ENCODE measurements at regions not wholly inside any gene's neighbourhood (a gene's known extent, or its start where the extent isn't known, plus 50 kb on each side); places are given as distances from the start of the nearest gene placed in this dataset.
"Not testable (repeated sequence)": the region's sequence is repeated elsewhere in the genome, so short reads cannot be mapped to it uniquely, and the experiment has no call there.

DNA sequence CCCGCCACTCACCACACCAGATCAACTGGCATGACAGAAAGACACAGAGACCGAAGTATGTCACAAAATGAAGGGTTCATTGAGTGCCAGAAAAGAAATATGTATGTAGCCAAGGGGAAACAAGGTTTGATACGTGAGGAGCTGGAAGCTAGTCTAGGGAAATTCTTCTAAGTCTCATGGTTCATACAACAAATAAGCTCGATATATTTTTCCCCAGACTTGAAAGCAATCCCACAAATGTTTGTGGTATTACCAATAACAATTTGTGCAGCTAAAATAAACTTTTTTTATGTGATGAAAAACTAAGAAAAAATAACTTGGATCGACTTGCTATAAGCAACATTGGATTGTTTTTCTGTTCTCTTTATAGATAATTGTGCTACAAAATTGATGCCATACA, 777.0 kb downstream of the TSN start:
- H3K36me3 ChIP-seq (replicated peaks), result no peaks in the 10 kb centered on the region
- no peak overlapping the region for H3K4me3 ChIP-seq
- 0 out of 2 replicates have a peak, but pooled peaks cover 6% of the 10 kb centered on the region for H3K4me1 ChIP-seq
- no peak for DNase-seq (ENCODE audit: low spot score in 2 of 2)
- no peaks in the 10 kb centered on the region for H3K27me3 ChIP-seq (ENCODE audit: low read depth)
- in situ Hi-C loops (cut with MboI; ENCODE audit: low sequenced_read_pairs), result no loop called here
- H3K9me3 ChIP-seq, result no peaks in the 10 kb centered on the region

DNA sequence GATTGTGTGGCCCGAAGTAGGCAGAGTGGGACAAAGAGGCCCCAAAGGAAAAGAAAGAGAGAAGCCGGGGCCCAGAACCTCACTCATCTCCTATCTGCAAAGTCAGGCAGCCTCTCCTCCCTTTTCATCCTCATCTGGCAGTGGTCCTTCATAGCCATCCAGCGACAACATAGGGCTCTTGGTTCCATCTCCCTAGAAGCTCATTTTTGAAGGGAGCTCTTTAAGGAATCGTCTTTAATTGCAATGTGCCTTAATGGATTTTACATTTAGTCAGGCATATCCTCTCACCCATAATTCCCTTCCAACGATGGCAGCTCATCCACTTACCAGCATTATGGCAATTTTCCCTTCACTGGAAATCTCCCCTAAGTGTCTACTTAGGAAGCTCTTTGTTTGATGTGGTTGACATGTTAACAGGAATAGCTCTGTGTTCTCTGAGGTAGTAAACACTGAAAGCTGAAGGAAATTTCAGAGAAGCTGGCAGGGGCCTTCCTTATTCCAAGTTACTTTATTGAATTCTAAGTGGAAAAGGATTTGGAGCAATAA, 780.6 kb downstream of the TSN start:
- 0 out of 2 replicates have a peak, but pooled peaks cover 6% of the 10 kb centered on the region for H3K4me1 ChIP-seq
- no peaks in the 10 kb centered on the region for H3K36me3 ChIP-seq (replicated peaks)
- no peaks in the 10 kb centered on the region for H3K27me3 ChIP-seq (ENCODE audit: low read depth)
- in situ Hi-C loops (cut with MboI; ENCODE audit: low sequenced_read_pairs), result no loop called here
- H3K9me3 ChIP-seq, result no peaks in the 10 kb centered on the region
- H3K4me3 ChIP-seq, result no peak overlapping the region
- DNase-seq (ENCODE audit: low spot score in 2 of 2), result no peak

DNA sequence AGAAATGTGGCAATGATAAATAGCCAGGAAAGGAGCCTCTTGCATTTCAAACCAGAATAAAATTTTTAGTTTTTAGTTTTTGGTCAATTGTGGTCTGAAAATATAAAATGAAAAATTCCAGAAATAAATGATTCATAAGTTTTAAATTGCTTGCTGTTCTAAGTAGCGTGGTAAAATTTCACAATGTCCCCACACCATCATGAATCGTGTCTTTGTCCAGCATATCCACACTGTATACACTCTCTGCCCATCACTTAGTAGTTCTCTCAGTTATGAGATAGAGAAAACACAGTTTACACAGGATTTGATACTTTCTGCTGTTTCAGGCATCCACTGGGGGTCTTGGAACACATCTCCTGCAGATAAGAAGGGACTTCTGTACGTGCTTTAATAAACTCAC, 783.9 kb downstream of the TSN start:
- in situ Hi-C loops (cut with MboI; ENCODE audit: low sequenced_read_pairs), result no loop called here
- Histone ChIP-seq H3K4me1 (peaks cover 17% of the 10 kb centered on the region), H3K36me3 (replicated peaks) (no peaks in the 10 kb centered on the region)

DNA sequence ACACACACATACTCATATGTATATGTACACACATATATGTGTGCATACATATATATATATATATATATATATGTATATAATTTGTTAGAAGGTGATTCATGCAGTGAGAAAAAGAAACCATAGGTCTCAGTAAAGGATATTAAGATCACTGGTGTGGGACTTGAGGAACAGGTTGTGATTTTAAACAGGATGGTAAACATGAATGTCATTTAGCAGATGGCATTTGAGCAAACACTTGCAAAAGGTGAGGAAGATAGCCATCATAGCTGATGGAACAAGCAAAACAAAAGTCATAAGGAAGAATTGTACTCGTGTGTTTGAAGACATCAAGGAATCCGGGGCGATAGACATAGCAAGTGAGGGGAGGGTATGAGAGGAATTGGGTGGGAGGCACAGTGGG, 784.5 kb downstream of the TSN start:
- Histone ChIP-seq H3K4me3 (no peak overlapping the region), H3K36me3 (replicated peaks) (no peaks in the 10 kb centered on the region), H3K9me3 (no peaks in the 10 kb centered on the region), H3K27me3 (ENCODE audit: low read depth) (no peaks in the 10 kb centered on the region), H3K4me1 (peaks cover 17% of the 10 kb centered on the region)
- DNase-seq (ENCODE audit: low spot score in 2 of 2), result no peak
- in situ Hi-C loops (cut with MboI; ENCODE audit: low sequenced_read_pairs), result no loop called here

More for the DNA sequence above, 783.9 kb downstream of the TSN start:
- H3K27me3 ChIP-seq (ENCODE audit: low read depth), result no peaks in the 10 kb centered on the region
- no peak overlapping the region for H3K4me3 ChIP-seq
- no peaks in the 10 kb centered on the region for H3K9me3 ChIP-seq
- DNase-seq (ENCODE audit: low spot score in 2 of 2), result no peak

DNA sequence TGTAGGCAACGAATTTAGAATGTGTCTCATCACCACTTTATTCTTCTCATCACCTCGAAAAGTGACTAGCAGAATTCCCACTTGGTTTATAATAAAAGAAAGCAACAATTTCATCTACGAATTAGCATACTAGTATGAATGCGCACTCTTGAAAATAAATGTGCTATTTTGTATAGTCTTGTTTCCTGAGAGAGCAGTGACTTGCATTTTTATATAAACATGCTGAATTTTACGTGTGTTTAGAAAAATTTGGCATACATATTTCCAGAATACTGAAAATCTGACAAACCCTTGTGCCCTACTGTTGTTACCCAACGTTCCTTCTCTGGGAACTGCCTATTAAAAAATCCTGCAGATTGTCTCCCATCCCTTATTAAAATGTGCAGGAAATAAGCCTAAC, 786.8 kb downstream of the TSN start:
- H3K27me3 ChIP-seq (ENCODE audit: low read depth), result no peaks in the 10 kb centered on the region
- no peak for DNase-seq (ENCODE audit: low spot score in 2 of 2)
- no peaks in the 10 kb centered on the region for H3K9me3 ChIP-seq
- in situ Hi-C loops (cut with MboI; ENCODE audit: low sequenced_read_pairs), result no loop called here
- H3K4me1 ChIP-seq, result peaks cover 11% of the 10 kb centered on the region
- H3K36me3 ChIP-seq (replicated peaks), result no peaks in the 10 kb centered on the region
- no peak overlapping the region for H3K4me3 ChIP-seq

DNA sequence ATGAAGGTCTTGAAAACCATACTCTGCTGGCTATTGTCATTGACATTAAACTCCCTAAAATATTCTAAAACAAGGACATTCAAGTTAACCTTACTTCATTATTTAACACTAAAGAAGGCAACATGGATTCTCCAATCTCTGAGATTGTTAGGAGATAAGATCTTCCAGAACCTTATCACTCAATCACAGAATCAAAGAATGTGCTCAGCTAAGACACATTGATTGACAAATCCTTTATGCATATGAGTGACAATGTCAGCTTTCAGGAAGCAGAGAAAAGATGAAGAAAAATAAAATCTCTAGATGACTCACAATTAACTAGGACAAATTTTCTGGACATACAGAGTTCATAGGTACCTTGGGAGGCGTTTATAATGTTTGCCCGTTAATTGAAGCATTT, 787.2 kb downstream of the TSN start:
- no peaks in the 10 kb centered on the region for H3K36me3 ChIP-seq (replicated peaks)
- no peaks in the 10 kb centered on the region for H3K27me3 ChIP-seq (ENCODE audit: low read depth)
- in situ Hi-C loops (cut with MboI; ENCODE audit: low sequenced_read_pairs), result no loop called here
- peaks cover 11% of the 10 kb centered on the region for H3K4me1 ChIP-seq
- peak in 1 of 2 experiments; percentile 48 for DNase-seq (ENCODE audit: low spot score in 2 of 2)
- no peak overlapping the region for H3K4me3 ChIP-seq
- no peaks in the 10 kb centered on the region for H3K9me3 ChIP-seq

DNA sequence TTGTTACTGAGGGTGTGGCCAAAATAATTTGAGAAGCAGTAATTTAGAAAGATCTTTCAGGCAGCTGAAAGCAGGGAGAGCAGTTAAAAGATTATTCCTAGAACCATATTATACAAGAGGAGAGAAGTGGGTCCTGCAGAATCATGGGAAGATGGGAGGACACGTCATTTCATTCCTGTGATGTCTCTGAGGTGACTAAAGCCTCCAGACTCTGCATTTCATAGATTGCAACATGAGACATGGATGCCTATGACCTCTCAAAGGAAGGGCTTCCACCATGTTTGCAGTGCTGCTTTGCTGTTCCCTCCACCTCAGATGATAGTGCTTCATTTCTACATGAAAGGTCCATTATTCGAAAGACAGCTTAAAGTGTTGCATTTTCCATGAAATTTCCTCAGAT, 788.4 kb downstream of the TSN start:
- no peaks in the 10 kb centered on the region for H3K36me3 ChIP-seq (replicated peaks)
- in situ Hi-C loops (cut with MboI; ENCODE audit: low sequenced_read_pairs), result no loop called here
- DNase-seq (ENCODE audit: low spot score in 2 of 2), result no peak
- no peak overlapping the region for H3K4me3 ChIP-seq
- no peaks in the 10 kb centered on the region for H3K27me3 ChIP-seq (ENCODE audit: low read depth)
- H3K9me3 ChIP-seq, result no peaks in the 10 kb centered on the region
- H3K4me1 ChIP-seq, result peaks cover 11% of the 10 kb centered on the region

DNA sequence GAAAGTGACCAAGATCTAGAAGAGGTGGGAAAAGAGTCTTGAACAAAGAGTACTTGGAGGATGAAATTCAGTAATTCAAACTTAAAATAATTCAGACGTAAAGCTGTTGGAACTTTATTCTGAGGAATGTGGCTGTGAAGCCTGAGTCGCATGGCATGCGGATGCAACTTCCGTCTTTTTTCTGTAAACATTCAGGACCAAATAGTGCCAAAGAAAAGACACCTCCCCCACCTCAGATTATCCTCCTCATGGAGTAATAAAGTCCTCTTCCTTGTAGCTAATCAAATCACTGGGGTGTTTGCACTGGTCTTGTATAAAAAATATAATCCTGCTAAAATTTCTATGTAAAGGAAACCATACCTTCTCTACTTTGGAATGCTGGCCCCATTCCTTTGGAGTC, 790.4 kb downstream of the TSN start:
- in situ Hi-C loops (cut with MboI; ENCODE audit: low sequenced_read_pairs), result no loop called here
- no peaks in the 10 kb centered on the region for H3K36me3 ChIP-seq (replicated peaks)
- H3K27me3 ChIP-seq (ENCODE audit: low read depth), result no peaks in the 10 kb centered on the region
- H3K9me3 ChIP-seq, result no peaks in the 10 kb centered on the region
- H3K4me1 ChIP-seq, result peaks cover 11% of the 10 kb centered on the region
- H3K4me3 ChIP-seq, result no peak overlapping the region
- DNase-seq (ENCODE audit: low spot score in 2 of 2), result no peak

DNA sequence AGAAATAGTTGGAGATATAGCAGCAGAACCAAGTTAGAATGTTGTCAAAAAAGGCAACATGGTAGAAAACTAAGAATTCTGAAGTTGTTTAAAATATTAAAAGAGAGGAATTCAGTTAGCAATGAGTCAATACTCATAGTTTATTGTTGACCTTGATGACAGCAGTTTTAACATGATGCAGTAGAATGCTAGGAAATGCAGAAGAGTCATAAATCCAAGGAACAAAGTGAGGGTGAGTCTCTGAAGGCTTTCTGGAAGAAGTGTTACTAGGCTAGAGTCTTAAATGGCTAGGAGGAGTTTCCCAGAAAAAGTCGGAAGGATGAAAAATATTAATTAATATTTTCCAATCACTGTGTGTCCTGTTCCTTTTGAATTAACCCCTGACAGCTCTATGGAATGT, 807.3 kb downstream of the TSN start:
- H3K9me3 ChIP-seq, result no peaks in the 10 kb centered on the region
- H3K4me1 ChIP-seq, result no peaks in the 10 kb centered on the region
- H3K27me3 ChIP-seq (ENCODE audit: low read depth), result 0 out of 2 replicates have a peak, but pooled peaks cover 2% of the 10 kb centered on the region
- in situ Hi-C loops (cut with MboI; ENCODE audit: low sequenced_read_pairs), result no loop called here
- no peaks in the 10 kb centered on the region for H3K36me3 ChIP-seq (replicated peaks)
- DNase-seq (ENCODE audit: low spot score in 2 of 2), result no peak
- H3K4me3 ChIP-seq, result no peak overlapping the region

DNA sequence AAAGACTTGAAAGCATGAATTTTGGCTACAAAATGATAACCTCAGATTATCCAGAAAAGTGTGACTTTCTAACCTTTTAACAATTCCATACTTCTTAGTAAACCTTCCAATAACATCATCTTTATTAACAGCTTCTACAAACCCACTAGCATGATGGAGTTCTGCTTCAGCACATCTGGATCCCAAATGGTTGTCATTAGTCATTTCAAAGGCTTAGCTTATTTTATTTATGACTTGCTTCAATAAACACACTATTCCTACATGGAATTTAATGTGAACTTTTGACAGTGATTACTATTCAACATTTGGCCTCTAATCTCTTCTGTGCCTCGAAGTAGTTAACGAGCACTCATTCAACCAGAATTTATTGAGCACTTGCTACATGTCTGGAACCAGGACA, 808.3 kb downstream of the TSN start:
- Histone ChIP-seq H3K9me3 (no peaks in the 10 kb centered on the region), H3K4me3 (no peak overlapping the region), H3K27me3 (ENCODE audit: low read depth) (0 out of 2 replicates have a peak, but pooled peaks cover 2% of the 10 kb centered on the region), H3K4me1 (no peaks in the 10 kb centered on the region), H3K36me3 (replicated peaks) (no peaks in the 10 kb centered on the region)
- in situ Hi-C loops (cut with MboI; ENCODE audit: low sequenced_read_pairs), result no loop called here
- no peak for DNase-seq (ENCODE audit: low spot score in 2 of 2)

DNA sequence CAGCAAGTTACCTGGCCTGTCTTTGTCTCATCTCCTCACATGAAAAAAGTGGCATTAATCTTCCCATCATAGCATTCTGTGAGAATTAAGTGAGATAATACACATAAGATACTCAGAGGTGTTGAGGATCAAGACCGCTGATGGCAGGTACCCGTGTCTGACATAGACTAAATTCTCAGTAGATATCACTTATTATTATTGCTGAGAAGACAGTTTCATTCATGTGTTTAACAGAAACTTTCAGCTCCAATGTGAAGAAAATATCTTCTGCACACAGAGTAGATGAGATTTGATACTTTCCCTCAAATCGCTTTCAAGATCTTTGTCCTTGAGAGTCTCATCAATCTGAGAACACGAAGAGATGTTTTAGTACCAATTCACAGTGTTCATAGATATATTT, 809.4 kb downstream of the TSN start:
- Histone ChIP-seq H3K27me3 (ENCODE audit: low read depth) (no peaks in the 10 kb centered on the region), H3K9me3 (no peaks in the 10 kb centered on the region), H3K36me3 (replicated peaks) (no peaks in the 10 kb centered on the region), H3K4me3 (no peak overlapping the region), H3K4me1 (no peaks in the 10 kb centered on the region)
- in situ Hi-C loops (cut with MboI; ENCODE audit: low sequenced_read_pairs), result no loop called here
- DNase-seq (ENCODE audit: low spot score in 2 of 2), result no peak

DNA sequence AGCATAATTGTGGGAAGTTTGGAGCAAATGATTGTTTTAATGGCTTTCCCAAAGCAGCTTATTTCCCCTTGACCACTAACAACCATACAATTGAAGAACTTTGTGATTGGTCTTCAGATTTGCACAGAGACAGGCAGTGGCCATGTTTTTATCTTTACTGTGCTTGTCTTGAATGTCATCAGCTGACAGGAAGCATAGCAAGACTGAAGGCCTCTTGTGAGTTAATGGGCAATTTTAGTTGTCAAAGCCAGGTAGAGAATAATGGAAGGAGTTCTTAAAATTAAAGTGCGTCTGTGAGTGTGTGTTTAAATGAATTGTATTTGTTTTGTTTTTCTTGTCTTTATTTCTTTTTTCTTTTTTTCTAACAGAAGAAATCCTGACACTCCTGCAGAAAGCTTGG, 809.9 kb downstream of the TSN start:
- DNase-seq (ENCODE audit: low spot score in 2 of 2), result no peak

DNA sequence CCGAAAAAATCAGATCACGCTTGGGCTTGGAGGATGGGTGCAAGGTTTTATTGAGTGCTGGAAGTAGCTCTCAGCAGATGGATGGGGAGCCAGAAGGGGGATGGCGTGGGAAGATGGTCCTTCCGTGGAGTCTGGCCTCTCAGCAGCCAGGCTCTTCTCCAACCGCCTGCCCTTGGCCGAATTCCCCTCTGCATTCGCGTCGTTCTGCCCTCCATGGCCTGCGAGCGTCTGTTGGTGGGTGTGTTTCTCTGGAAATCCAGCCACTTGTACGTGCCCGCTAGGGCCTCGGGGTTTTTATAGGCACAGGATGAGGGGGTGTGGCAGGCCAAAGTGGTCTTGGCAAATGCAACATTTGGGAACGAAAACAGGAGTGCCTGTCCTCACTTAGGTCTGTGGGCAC, 815.2 kb downstream of the TSN start:
- Histone ChIP-seq H3K36me3 (replicated peaks) (no peaks in the 10 kb centered on the region), H3K4me3 (no peak overlapping the region), H3K9me3 (no peaks in the 10 kb centered on the region; the same call in 1 of the 2 replicates), H3K27me3 (ENCODE audit: low read depth) (no peaks in the 10 kb centered on the region), H3K4me1 (no peaks in the 10 kb centered on the region)
- DNase-seq (ENCODE audit: low spot score in 2 of 2), result no peak
- in situ Hi-C loops (cut with MboI; ENCODE audit: low sequenced_read_pairs), result no loop called here

More for the DNA sequence above, 809.9 kb downstream of the TSN start:
- in situ Hi-C loops (cut with MboI; ENCODE audit: low sequenced_read_pairs), result no loop called here
- Histone ChIP-seq H3K4me1 (no peaks in the 10 kb centered on the region), H3K36me3 (replicated peaks) (no peaks in the 10 kb centered on the region), H3K27me3 (ENCODE audit: low read depth) (no peaks in the 10 kb centered on the region), H3K9me3 (no peaks in the 10 kb centered on the region), H3K4me3 (no peak overlapping the region)

DNA sequence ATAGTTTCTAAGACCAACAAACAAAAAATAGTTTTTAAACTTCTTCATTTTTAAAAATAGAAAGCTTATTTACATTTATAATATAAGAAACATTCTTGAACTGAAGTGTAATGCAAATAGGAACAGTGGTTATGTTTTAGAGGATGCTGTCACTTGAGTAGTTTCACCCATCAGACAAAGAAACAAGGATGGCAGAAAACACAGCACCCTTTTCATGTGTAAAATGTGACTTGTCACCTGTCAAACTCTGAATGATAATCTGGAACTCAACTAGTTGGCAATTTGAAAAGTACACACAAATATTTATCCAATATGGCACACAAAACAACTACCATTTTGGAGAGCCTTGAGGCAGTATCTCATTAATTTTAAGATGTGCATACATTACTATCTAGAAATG, 816.0 kb downstream of the TSN start:
- H3K9me3 ChIP-seq; H3K27me3 ChIP-seq (ENCODE audit: low read depth); in situ Hi-C loops (cut with MboI; ENCODE audit: low sequenced_read_pairs); H3K36me3 ChIP-seq (replicated peaks); DNase-seq (ENCODE audit: low spot score in 2 of 2); H3K4me1 ChIP-seq; H3K4me3 ChIP-seq: not testable (repeated sequence)

DNA sequence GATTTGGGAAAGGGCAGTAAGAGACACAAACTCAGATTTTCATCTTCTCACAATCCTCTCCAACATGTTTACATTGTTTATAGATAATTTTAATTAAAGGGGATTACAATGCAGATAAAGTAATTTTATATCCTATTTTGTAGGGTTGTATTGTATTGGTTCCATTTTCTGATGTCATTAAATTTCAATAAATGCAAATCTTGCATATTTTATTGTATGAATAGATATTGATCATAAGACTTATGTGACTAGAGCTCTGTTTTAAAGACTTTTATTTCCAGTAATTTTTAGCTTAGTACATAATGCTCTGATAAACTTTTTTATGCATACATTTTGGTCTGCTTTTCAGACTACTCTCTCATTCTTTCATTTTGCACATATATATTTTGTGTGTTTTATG, 819.6 kb downstream of the TSN start:
- Histone ChIP-seq H3K4me1 (no peaks in the 10 kb centered on the region), H3K36me3 (replicated peaks) (no peaks in the 10 kb centered on the region), H3K4me3 (no peak overlapping the region), H3K27me3 (ENCODE audit: low read depth) (no peaks in the 10 kb centered on the region), H3K9me3 (no peaks in the 10 kb centered on the region; the same call in 1 of the 2 replicates)
- DNase-seq (ENCODE audit: low spot score in 2 of 2), result no peak
- in situ Hi-C loops (cut with MboI; ENCODE audit: low sequenced_read_pairs), result no loop called here

Data from HAP-1 (cell line).